ENCODE measurements at regions not wholly inside any gene's neighbourhood (a gene's known extent, or its start where the extent isn't known, plus 50 kb on each side); places are given as distances from the start of the nearest gene placed in this dataset.

GRCh38 chr15:47410247-47410646 lies 307.1 kb upstream of the SEMA6D start:
- Histone ChIP-seq H3K36me3 (ENCODE audit: control insufficient read depth, insufficient read depth, low read length) (no peaks in the 10 kb centered on the region), H3K4me3 (ENCODE audit: insufficient read depth, low read depth, low read length, poor library complexity, severe bottlenecking) (no peak overlapping the region), H3K9me3 (ENCODE audit: control insufficient read depth, low read length) (no peaks in the 10 kb centered on the region), H3K27ac (ENCODE audit: insufficient read depth, low read length, poor library complexity, severe bottlenecking) (no peak overlapping the region), H3K4me1 (ENCODE audit: control insufficient read depth, insufficient read depth, low read length, poor library complexity, severe bottlenecking) (no peaks in the 10 kb centered on the region), H3K27me3 (replicated peaks; ENCODE audit: control insufficient read depth, insufficient read depth, low read length, poor library complexity, severe bottlenecking) (no peaks in the 10 kb centered on the region)
- DNase-seq: no peak

DNA sequence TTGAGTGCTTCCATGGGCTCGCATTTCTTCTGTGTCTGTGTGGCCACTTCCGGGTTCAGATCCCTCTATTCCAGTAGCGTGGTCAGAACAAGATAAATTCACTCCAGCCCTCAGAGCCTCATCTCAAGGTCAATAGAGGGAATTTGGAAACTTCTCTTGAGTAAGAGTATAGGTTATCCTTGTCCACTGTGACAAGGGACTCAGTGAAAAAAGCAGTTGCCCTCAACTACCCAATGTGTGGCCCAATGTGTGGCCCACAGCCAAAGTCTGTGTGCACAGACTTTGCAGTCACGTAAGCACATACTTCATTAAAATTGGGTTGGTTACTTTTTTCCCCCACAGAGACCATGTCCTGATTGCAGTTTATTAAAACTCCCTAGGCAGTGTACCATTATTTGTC lies 305.6 kb upstream of the SEMA6D start:
- DNase-seq: no peak

DNA sequence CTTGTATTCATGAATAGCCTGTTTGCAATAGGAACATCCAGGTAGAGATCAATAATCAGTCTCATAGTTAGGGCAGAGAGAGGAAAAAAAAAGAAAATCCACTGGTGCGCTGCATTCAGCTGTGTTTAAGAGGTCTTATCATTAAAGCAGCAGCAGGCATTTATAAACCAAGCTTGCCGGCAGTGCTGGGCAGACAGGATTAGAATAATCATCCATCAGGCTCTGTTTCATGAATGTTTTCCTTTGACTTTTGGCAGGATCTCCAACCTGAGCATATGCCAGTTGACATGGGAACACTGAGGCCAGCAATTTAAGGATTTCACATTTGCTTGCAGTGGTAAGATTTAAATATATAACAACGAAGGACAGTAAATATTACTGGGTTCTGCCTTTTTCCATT lies 305.2 kb upstream of the SEMA6D start:
- no peaks in the 10 kb centered on the region for H3K36me3 ChIP-seq (ENCODE audit: control insufficient read depth, insufficient read depth, low read length)

More for the DNA sequence above, 305.6 kb upstream of the SEMA6D start:
- Histone ChIP-seq H3K36me3 (ENCODE audit: control insufficient read depth, insufficient read depth, low read length) (no peaks in the 10 kb centered on the region), H3K27me3 (replicated peaks; ENCODE audit: control insufficient read depth, insufficient read depth, low read length, poor library complexity, severe bottlenecking) (no peaks in the 10 kb centered on the region), H3K9me3 (ENCODE audit: control insufficient read depth, low read length) (no peaks in the 10 kb centered on the region), H3K4me3 (ENCODE audit: insufficient read depth, low read depth, low read length, poor library complexity, severe bottlenecking) (no peak overlapping the region), H3K27ac (ENCODE audit: insufficient read depth, low read length, poor library complexity, severe bottlenecking) (no peak overlapping the region), H3K4me1 (ENCODE audit: control insufficient read depth, insufficient read depth, low read length, poor library complexity, severe bottlenecking) (no peaks in the 10 kb centered on the region)

GRCh38 chr15:47412802-47413201 lies 304.5 kb upstream of the SEMA6D start:
- no peak for DNase-seq
- Histone ChIP-seq H3K36me3 (ENCODE audit: control insufficient read depth, insufficient read depth, low read length) (no peaks in the 10 kb centered on the region), H3K4me1 (ENCODE audit: control insufficient read depth, insufficient read depth, low read length, poor library complexity, severe bottlenecking) (no peaks in the 10 kb centered on the region), H3K27me3 (replicated peaks; ENCODE audit: control insufficient read depth, insufficient read depth, low read length, poor library complexity, severe bottlenecking) (no peaks in the 10 kb centered on the region), H3K4me3 (ENCODE audit: insufficient read depth, low read depth, low read length, poor library complexity, severe bottlenecking) (no peak overlapping the region), H3K9me3 (ENCODE audit: control insufficient read depth, low read length) (no peaks in the 10 kb centered on the region), H3K27ac (ENCODE audit: insufficient read depth, low read length, poor library complexity, severe bottlenecking) (no peak overlapping the region)

More for the DNA sequence above, 305.2 kb upstream of the SEMA6D start:
- DNase-seq: no peak
- Histone ChIP-seq H3K27me3 (replicated peaks; ENCODE audit: control insufficient read depth, insufficient read depth, low read length, poor library complexity, severe bottlenecking) (no peaks in the 10 kb centered on the region), H3K4me1 (ENCODE audit: control insufficient read depth, insufficient read depth, low read length, poor library complexity, severe bottlenecking) (no peaks in the 10 kb centered on the region), H3K4me3 (ENCODE audit: insufficient read depth, low read depth, low read length, poor library complexity, severe bottlenecking) (no peak overlapping the region), H3K9me3 (ENCODE audit: control insufficient read depth, low read length) (no peaks in the 10 kb centered on the region), H3K27ac (ENCODE audit: insufficient read depth, low read length, poor library complexity, severe bottlenecking) (no peak overlapping the region)

DNA sequence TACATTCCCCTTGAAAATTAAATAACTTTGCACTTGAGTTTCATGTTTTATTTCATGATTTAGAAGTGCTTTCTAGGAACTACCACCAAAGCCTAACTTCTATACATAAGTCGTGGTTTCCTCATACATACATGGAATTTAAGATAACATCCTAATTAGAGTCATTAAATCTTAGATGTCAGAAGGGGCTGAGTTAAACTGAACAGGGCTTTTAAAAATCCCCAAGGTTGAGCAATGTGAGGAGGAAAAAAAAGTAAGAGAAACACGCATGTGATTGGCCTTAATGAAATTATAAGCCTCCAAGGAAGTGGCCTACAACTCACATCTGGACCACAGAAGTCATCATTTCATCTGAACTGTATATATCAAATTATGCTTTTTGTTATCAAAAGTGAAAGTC lies 303.1 kb upstream of the SEMA6D start:
- DNase-seq: no peak
- no peaks in the 10 kb centered on the region for H3K9me3 ChIP-seq (ENCODE audit: control insufficient read depth, low read length)
- H3K27me3 ChIP-seq (replicated peaks; ENCODE audit: control insufficient read depth, insufficient read depth, low read length, poor library complexity, severe bottlenecking): no peaks in the 10 kb centered on the region
- no peaks in the 10 kb centered on the region for H3K36me3 ChIP-seq (ENCODE audit: control insufficient read depth, insufficient read depth, low read length)
- no peak overlapping the region for H3K4me3 ChIP-seq (ENCODE audit: insufficient read depth, low read depth, low read length, poor library complexity, severe bottlenecking)
- H3K4me1 ChIP-seq (ENCODE audit: control insufficient read depth, insufficient read depth, low read length, poor library complexity, severe bottlenecking): no peaks in the 10 kb centered on the region
- no peak overlapping the region for H3K27ac ChIP-seq (ENCODE audit: insufficient read depth, low read length, poor library complexity, severe bottlenecking)

DNA sequence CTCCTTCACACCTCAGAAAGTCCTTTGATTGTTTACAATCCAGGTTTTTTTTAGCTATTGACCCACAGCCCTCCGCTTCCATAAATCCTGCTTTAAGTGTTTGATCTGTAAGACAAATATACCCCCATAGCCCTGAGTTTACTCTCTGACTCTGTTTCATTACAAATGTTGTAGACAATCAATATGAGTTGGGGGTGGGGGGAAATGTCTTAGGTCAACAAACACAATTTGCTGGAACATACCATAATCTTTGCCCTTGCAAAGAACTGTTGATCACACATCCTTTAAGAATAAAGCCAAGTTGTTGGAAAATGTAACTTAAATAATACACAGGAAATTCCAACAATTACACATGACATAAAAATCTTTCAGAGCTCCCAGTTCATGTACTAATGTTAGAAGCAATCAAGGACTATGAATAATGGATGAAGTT lies 301.8 kb upstream of the SEMA6D start:
- H3K27ac ChIP-seq (ENCODE audit: insufficient read depth, low read length, poor library complexity, severe bottlenecking): no peak overlapping the region
- no peaks in the 10 kb centered on the region for H3K27me3 ChIP-seq (replicated peaks; ENCODE audit: control insufficient read depth, insufficient read depth, low read length, poor library complexity, severe bottlenecking)
- no peaks in the 10 kb centered on the region for H3K36me3 ChIP-seq (ENCODE audit: control insufficient read depth, insufficient read depth, low read length)
- no peak overlapping the region for H3K4me3 ChIP-seq (ENCODE audit: insufficient read depth, low read depth, low read length, poor library complexity, severe bottlenecking)
- H3K9me3 ChIP-seq (ENCODE audit: control insufficient read depth, low read length): no peaks in the 10 kb centered on the region
- H3K4me1 ChIP-seq (ENCODE audit: control insufficient read depth, insufficient read depth, low read length, poor library complexity, severe bottlenecking): no peaks in the 10 kb centered on the region
- no peak for DNase-seq

GRCh38 chr15:47422881-47423665 lies 294.2 kb upstream of the SEMA6D start:
- no peak for DNase-seq
- H3K27ac ChIP-seq (ENCODE audit: insufficient read depth, low read length, poor library complexity, severe bottlenecking): no peak overlapping the region
- no peaks in the 10 kb centered on the region for H3K4me1 ChIP-seq (ENCODE audit: control insufficient read depth, insufficient read depth, low read length, poor library complexity, severe bottlenecking)
- H3K36me3 ChIP-seq (ENCODE audit: control insufficient read depth, insufficient read depth, low read length): no peaks in the 10 kb centered on the region
- H3K27me3 ChIP-seq (replicated peaks; ENCODE audit: control insufficient read depth, insufficient read depth, low read length, poor library complexity, severe bottlenecking): no peaks in the 10 kb centered on the region
- no peak overlapping the region for H3K4me3 ChIP-seq (ENCODE audit: insufficient read depth, low read depth, low read length, poor library complexity, severe bottlenecking)
- H3K9me3 ChIP-seq (ENCODE audit: control insufficient read depth, low read length): no peaks in the 10 kb centered on the region

DNA sequence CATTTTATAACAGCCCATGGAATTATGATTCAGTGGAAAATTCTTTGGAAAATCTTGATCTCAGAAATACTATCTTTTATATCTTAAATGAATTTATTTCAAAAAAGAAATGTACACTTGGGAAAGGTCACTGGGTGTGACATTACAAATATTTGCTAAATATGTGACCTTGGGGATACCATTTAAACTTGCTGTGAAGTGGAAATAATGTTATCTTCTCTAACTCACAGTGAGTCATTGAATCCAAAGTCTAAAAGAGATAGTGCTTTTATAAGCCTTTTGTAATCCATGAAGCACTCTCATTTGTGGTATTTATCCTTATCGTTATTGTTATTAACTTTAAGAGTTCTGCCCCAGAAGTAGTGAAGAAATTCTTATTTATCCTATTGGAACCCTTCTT lies 289.8 kb upstream of the SEMA6D start:
- DNase-seq: no peak
- Histone ChIP-seq H3K36me3 (ENCODE audit: control insufficient read depth, insufficient read depth, low read length) (no peaks in the 10 kb centered on the region), H3K27me3 (replicated peaks; ENCODE audit: control insufficient read depth, insufficient read depth, low read length, poor library complexity, severe bottlenecking) (no peaks in the 10 kb centered on the region), H3K4me1 (ENCODE audit: control insufficient read depth, insufficient read depth, low read length, poor library complexity, severe bottlenecking) (no peaks in the 10 kb centered on the region), H3K4me3 (ENCODE audit: insufficient read depth, low read depth, low read length, poor library complexity, severe bottlenecking) (no peak overlapping the region), H3K9me3 (ENCODE audit: control insufficient read depth, low read length) (no peaks in the 10 kb centered on the region), H3K27ac (ENCODE audit: insufficient read depth, low read length, poor library complexity, severe bottlenecking) (no peak overlapping the region)

DNA sequence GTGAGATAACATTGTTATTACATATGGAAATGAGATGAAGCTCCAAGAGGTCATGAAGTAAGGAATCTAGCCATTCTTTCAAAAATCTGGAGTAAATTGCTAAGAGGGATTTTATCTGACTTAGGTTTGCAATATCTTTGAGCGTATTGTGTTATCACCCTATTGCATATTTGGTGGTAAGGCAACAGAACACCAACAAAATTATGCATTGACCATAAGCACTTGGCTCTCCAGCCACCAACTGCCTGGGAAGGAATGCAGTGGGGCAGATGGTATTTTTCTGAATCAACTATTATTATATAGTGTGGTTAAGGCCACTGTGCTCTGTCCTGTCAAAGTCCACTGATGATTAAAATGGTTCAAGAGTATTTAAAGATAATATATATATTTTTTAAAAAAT lies 287.9 kb upstream of the SEMA6D start:
- Histone ChIP-seq H3K4me3 (ENCODE audit: insufficient read depth, low read depth, low read length, poor library complexity, severe bottlenecking) (no peak overlapping the region), H3K36me3 (ENCODE audit: control insufficient read depth, insufficient read depth, low read length) (no peaks in the 10 kb centered on the region), H3K9me3 (ENCODE audit: control insufficient read depth, low read length) (no peaks in the 10 kb centered on the region), H3K4me1 (ENCODE audit: control insufficient read depth, insufficient read depth, low read length, poor library complexity, severe bottlenecking) (no peaks in the 10 kb centered on the region), H3K27me3 (replicated peaks; ENCODE audit: control insufficient read depth, insufficient read depth, low read length, poor library complexity, severe bottlenecking) (no peaks in the 10 kb centered on the region), H3K27ac (ENCODE audit: insufficient read depth, low read length, poor library complexity, severe bottlenecking) (no peak overlapping the region)
- DNase-seq: no peak

DNA sequence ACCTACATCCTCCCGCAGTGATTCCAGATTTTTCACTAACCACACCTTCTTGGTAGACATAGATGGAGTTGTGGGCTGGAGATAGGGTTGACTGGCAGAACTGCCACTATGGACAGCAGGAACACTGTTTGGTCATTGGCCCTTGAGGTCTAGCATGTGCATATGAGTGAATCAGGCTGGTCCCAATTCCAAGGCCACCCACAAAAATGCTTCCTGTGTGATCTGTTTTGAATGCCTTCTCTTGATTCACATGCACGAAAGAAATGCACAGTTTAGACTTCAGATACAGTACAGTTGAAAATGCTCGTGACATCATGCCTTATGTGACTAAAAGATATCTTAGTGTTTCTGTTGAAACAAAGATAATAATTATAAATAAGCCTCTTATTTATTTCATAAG lies 285.8 kb upstream of the SEMA6D start:
- Histone ChIP-seq H3K4me3 (ENCODE audit: insufficient read depth, low read depth, low read length, poor library complexity, severe bottlenecking) (no peak overlapping the region), H3K36me3 (ENCODE audit: control insufficient read depth, insufficient read depth, low read length) (no peaks in the 10 kb centered on the region), H3K27me3 (replicated peaks; ENCODE audit: control insufficient read depth, insufficient read depth, low read length, poor library complexity, severe bottlenecking) (no peaks in the 10 kb centered on the region), H3K27ac (ENCODE audit: insufficient read depth, low read length, poor library complexity, severe bottlenecking) (no peak overlapping the region), H3K4me1 (ENCODE audit: control insufficient read depth, insufficient read depth, low read length, poor library complexity, severe bottlenecking) (no peaks in the 10 kb centered on the region), H3K9me3 (ENCODE audit: control insufficient read depth, low read length) (no peaks in the 10 kb centered on the region)
- DNase-seq: no peak
